SK-N-MC (cell line): ENCODE measurements at regions not wholly inside any gene's neighbourhood (a gene's known extent, or its start where the extent isn't known, plus 50 kb on each side); places are given as distances from the start of the nearest gene placed in this dataset.

Source experiments
- EZH2 ChIP-seq: fragments of 200-600 bp; sonication (generic); IDR thresholded peaks from one replicate; pipeline ENCODE4 v1.6.1; 2017; ENCODE audit warnings: antibody characterized with exemption
- FOXP2 ChIP-seq: optimal IDR thresholded peaks from 2 replicates; pipeline ENCODE3; 2011; ENCODE audit warnings: mild to moderate bottlenecking, moderate library complexity; ENCODE audit not compliant: insufficient read depth; ENCODE audit errors: extremely low read length, control extremely low read depth

- TF ChIP-seq EZH2 (no peak), FOXP2 (no peak)
Observed at GRCh38 chr5:171569065-171569712, 149.7 kb downstream of the FGF18 start.
